DOHH2 (cell line): ENCODE measurements at regions not wholly inside any gene's neighbourhood (a gene's known extent, or its start where the extent isn't known, plus 50 kb on each side); places are given as distances from the start of the nearest gene placed in this dataset.

Experiments
- H3F3A ChIP-seq: fragments of 200-600 bp; sonication (generic), shearing (Covaris generic); 2 replicates; pipeline ENCODE4 v1.6.0; 2016; ENCODE audit warnings: antibody characterized with exemption, mild to moderate bottlenecking; ENCODE audit not compliant: control insufficient read depth, insufficient read depth
- H3K27ac ChIP-seq: fragments of 200-600 bp; sonication (generic); 2 replicates; pipeline ENCODE4 v1.5.1; 2014; ENCODE audit warnings: low read depth, mild to moderate bottlenecking, low read length, moderate library complexity
- H3K27me3 ChIP-seq: fragments of 200-600 bp; sonication (generic); 2 replicates; pipeline ENCODE4 v1.6.1; 2014; ENCODE audit warnings: mild to moderate bottlenecking, low read length, mixed read lengths; ENCODE audit not compliant: control insufficient read depth
- H3K36me3 ChIP-seq: fragments of 200-600 bp; sonication (generic); 2 replicates; pipeline ENCODE4 v1.6.1; 2014; ENCODE audit warnings: mild to moderate bottlenecking, low read length, moderate library complexity, mixed read lengths; ENCODE audit not compliant: control insufficient read depth
- H3K4me1 ChIP-seq: fragments of 200-600 bp; sonication (generic); 2 replicates; pipeline ENCODE4 v1.6.1; 2014; ENCODE audit warnings: mild to moderate bottlenecking, low read length, mixed read lengths; ENCODE audit not compliant: control insufficient read depth
- H3K4me2 ChIP-seq: fragments of 200-600 bp; sonication (generic); 2 replicates; pipeline ENCODE4 v1.6.0; 2014; ENCODE audit warnings: mild to moderate bottlenecking, low read length, moderate library complexity
- H3K4me3 ChIP-seq: fragments of 200-600 bp; sonication (generic); 2 replicates; pipeline ENCODE4 v1.5.1; 2014; ENCODE audit warnings: mild to moderate bottlenecking, low read length, mixed read lengths
- H3K79me2 ChIP-seq: fragments of 200-600 bp; sonication (generic); 2 replicates; pipeline ENCODE4 v1.6.1; 2014; ENCODE audit warnings: mild to moderate bottlenecking, low read length, mixed read lengths; ENCODE audit not compliant: control insufficient read depth
- H3K9me2 ChIP-seq: fragments of 200-600 bp; sonication (generic); replicated peaks from 2 replicates; pipeline ENCODE4 v1.6.1; 2014; ENCODE audit warnings: mild to moderate bottlenecking, low read length, mixed read lengths; ENCODE audit not compliant: control insufficient read depth
- H3K9me3 ChIP-seq: fragments of 200-600 bp; sonication (generic); 2 replicates; pipeline ENCODE4 v1.6.1; 2014; ENCODE audit warnings: antibody characterized with exemption, low read length, mixed read lengths; ENCODE audit not compliant: control insufficient read depth, insufficient read depth
- H4K20me1 ChIP-seq: fragments of 200-600 bp; sonication (generic); 2 replicates; pipeline ENCODE4 v1.6.0; 2014; ENCODE audit warnings: low read depth, mild to moderate bottlenecking, antibody characterized with exemption, low read length, moderate library complexity; ENCODE audit not compliant: control insufficient read depth, insufficient read depth
- CTCF ChIP-seq: fragments of 200-600 bp; sonication (generic); IDR thresholded peaks from one replicate; pipeline ENCODE4 v1.5.1; 2014; ENCODE audit warnings: antibody characterized with exemption, mild to moderate bottlenecking, low read depth, low read length; ENCODE audit not compliant: poor library complexity, severe bottlenecking
- EZH2phosphoT487 ChIP-seq: fragments of 200-600 bp; sonication (generic); IDR thresholded peaks from 2 replicates; pipeline ENCODE4 v1.6.1; 2017; ENCODE audit warnings: borderline replicate concordance, mild to moderate bottlenecking, antibody characterized with exemption, low read length, moderate library complexity, mixed read lengths

GRCh38 chr2:223117533-223117932 is 65.5 kb downstream of the KCNE4 start:
- Histone ChIP-seq H3K4me2 (no peak overlapping the region), H3K4me3 (no peak overlapping the region), H3K36me3 (no peaks in the 10 kb centered on the region)

DNA sequence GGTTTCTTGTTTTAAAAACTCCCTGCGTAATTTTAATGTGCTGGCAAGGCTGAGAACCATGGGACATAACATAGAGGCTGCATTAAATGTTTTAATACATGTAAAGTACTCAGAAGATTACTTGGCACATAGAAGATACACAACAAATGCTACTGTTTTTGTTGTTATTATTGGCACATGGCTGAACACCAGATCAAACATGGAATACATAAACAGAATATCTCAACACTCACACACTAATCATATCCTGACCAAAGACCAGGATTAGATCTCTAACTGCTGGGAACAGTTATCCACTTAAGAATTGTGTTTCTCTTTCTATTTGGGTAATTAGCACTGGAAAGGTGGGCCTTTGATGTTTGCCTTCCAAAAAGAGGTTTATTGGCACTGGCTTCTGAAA is 69.3 kb downstream of the KCNE4 start:
- Histone ChIP-seq H3K4me3 (no peak overlapping the region), H3K9me2 (no peaks in the 10 kb centered on the region), H3K9me3 (no peaks in the 10 kb centered on the region), H4K20me1 (no peaks in the 10 kb centered on the region), H3K79me2 (no peaks in the 10 kb centered on the region), H3K27ac (no peak overlapping the region), H3F3A (no peaks in the 10 kb centered on the region), H3K4me2 (no peak overlapping the region), H3K36me3 (no peaks in the 10 kb centered on the region), H3K4me1 (no peaks in the 10 kb centered on the region), H3K27me3 (no peaks in the 10 kb centered on the region; the same call in 1 of the 2 replicates)
- TF ChIP-seq CTCF (no peak), EZH2phosphoT487 (no peak)

More at GRCh38 chr2:223117533-223117932, 65.5 kb downstream of the KCNE4 start:
- no peak overlapping the region for H3K27ac ChIP-seq
- no peaks in the 10 kb centered on the region for H3K9me3 ChIP-seq
- no peaks in the 10 kb centered on the region for H3F3A ChIP-seq
- no peaks in the 10 kb centered on the region for H3K79me2 ChIP-seq
- H3K4me1 ChIP-seq: no peaks in the 10 kb centered on the region
- TF ChIP-seq CTCF: no peak
- TF ChIP-seq EZH2phosphoT487: no peak
- H3K9me2 ChIP-seq: no peaks in the 10 kb centered on the region
- H4K20me1 ChIP-seq: no peaks in the 10 kb centered on the region
- no peaks in the 10 kb centered on the region; the same call in 1 of the 2 replicates for H3K27me3 ChIP-seq

DNA sequence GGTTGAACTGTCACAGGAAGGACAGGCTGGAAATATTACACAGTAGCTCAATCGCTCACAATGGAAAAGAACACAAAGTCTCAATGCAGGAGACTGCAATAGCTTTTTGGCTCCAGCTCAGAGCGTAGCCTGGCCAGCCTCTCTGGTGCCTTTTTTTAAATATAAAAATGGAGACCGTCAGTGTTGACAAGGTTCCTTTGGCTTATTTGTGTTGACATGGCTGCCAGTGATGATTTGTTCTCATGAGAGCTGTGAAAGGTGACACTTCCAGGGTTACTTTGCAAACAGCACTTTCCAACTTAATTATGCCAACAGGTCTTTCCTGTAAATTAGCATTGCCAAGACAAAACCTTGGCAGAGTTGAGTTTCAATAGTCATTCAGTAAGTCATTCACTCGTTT is 70.8 kb downstream of the KCNE4 start:
- H3K36me3 ChIP-seq: no peaks in the 10 kb centered on the region
- no peaks in the 10 kb centered on the region for H3K79me2 ChIP-seq
- no peak overlapping the region for H3K27ac ChIP-seq
- H3K9me2 ChIP-seq: no peaks in the 10 kb centered on the region
- no peaks in the 10 kb centered on the region for H3F3A ChIP-seq
- no peaks in the 10 kb centered on the region for H3K4me1 ChIP-seq
- no peaks in the 10 kb centered on the region for H4K20me1 ChIP-seq
- H3K4me2 ChIP-seq: no peak overlapping the region
- TF ChIP-seq CTCF (no peak), EZH2phosphoT487 (no peak)
- H3K9me3 ChIP-seq: no peaks in the 10 kb centered on the region
- no peaks in the 10 kb centered on the region; the same call in 1 of the 2 replicates for H3K27me3 ChIP-seq
- no peak overlapping the region for H3K4me3 ChIP-seq
